GM23338 (cell line): ENCODE measurements at regions not wholly inside any gene's neighbourhood (a gene's known extent, or its start where the extent isn't known, plus 50 kb on each side); places are given as distances from the start of the nearest gene placed in this dataset.

Source experiments
- ATAC-seq: fragments of 200-7000 bp; cut with Tn5 transposase; 3 replicates; pipeline ENCODE4 v1.9.1; 2020
- DNase-seq: peaks from one replicate; pipeline ENCODE4 v3.0.0-alpha.2; 2015; ENCODE audit warnings: low spot score
- H2AFZ ChIP-seq: fragments of 200-600 bp; sonication (generic); 2 replicates; pipeline ENCODE4 v1.8.0; 2016; ENCODE audit warnings: antibody characterized with exemption, mild to moderate bottlenecking, moderate library complexity
- H3F3A ChIP-seq: fragments of 200-600 bp; sonication (generic); replicated peaks from 2 replicates; pipeline ENCODE4 v1.8.0; 2017; ENCODE audit warnings: antibody characterized with exemption, mixed run types, low read depth
- H3K27ac ChIP-seq: fragments of 200-600 bp; sonication (generic); 2 replicates; pipeline ENCODE4 v1.6.1; 2016; ENCODE audit warnings: low read depth
- H3K27me3 ChIP-seq: fragments of 200-600 bp; sonication (generic); 2 replicates; pipeline ENCODE4 v1.8.0; 2016; ENCODE audit warnings: mild to moderate bottlenecking, mixed run types, moderate library complexity; ENCODE audit not compliant: insufficient read depth
- H3K36me3 ChIP-seq: fragments of 200-600 bp; sonication (generic); 2 replicates; pipeline ENCODE4 v1.8.0; 2016; ENCODE audit warnings: mild to moderate bottlenecking; ENCODE audit not compliant: insufficient read depth
- H3K4me1 ChIP-seq: fragments of 200-600 bp; sonication (generic); 2 replicates; pipeline ENCODE4 v1.8.0; 2016; ENCODE audit warnings: mild to moderate bottlenecking, moderate library complexity; ENCODE audit not compliant: insufficient read depth
- H3K4me2 ChIP-seq: fragments of 200-600 bp; sonication (generic); 2 replicates; pipeline ENCODE4 v1.7.1; 2017; ENCODE audit warnings: mixed run types
- H3K4me3 ChIP-seq: fragments of 200-600 bp; sonication (generic); 2 replicates; pipeline ENCODE4 v1.6.1; 2016; ENCODE audit warnings: mixed run types
- H3K79me2 ChIP-seq: fragments of 200-600 bp; sonication (generic); replicated peaks from 2 replicates; pipeline ENCODE4 v1.8.0; 2017; ENCODE audit warnings: mild to moderate bottlenecking; ENCODE audit not compliant: insufficient read depth
- H3K9me2 ChIP-seq: fragments of 200-600 bp; sonication (generic); 2 replicates; pipeline ENCODE4 v1.8.0; 2017; ENCODE audit not compliant: insufficient read depth
- H4K20me1 ChIP-seq: fragments of 200-600 bp; sonication (generic); replicated peaks from 2 replicates; pipeline ENCODE4 v1.8.0; 2017; ENCODE audit warnings: mild to moderate bottlenecking; ENCODE audit not compliant: insufficient read depth
- H3K27ac Mint-ChIP-seq: 2 replicates; pipeline ENCODE4 v1.8.0; 2020; ENCODE audit warnings: inconsistent platforms, mild to moderate bottlenecking, moderate library complexity, mixed read lengths
- H3K27me3 Mint-ChIP-seq: 3 replicates; pipeline ENCODE4 v1.8.0; 2022; ENCODE audit warnings: low read depth, mild to moderate bottlenecking, moderate library complexity, mixed read lengths, inconsistent platforms; ENCODE audit not compliant: insufficient read depth, poor library complexity
- H3K36me3 Mint-ChIP-seq: 3 replicates; pipeline ENCODE4 v1.8.0; 2021; ENCODE audit warnings: low read depth, mild to moderate bottlenecking, inconsistent platforms, moderate library complexity, mixed read lengths
- H3K4me1 Mint-ChIP-seq: 3 replicates; pipeline ENCODE4 v1.8.0; 2020; ENCODE audit warnings: mild to moderate bottlenecking, inconsistent platforms, mixed read lengths
- H3K4me3 Mint-ChIP-seq: 3 replicates; pipeline ENCODE4 v1.8.0; 2021; ENCODE audit warnings: moderate library complexity, mild to moderate bottlenecking, inconsistent platforms, mixed read lengths
- H3K9me3 Mint-ChIP-seq: 3 replicates; pipeline ENCODE4 v1.8.0; 2020; ENCODE audit warnings: moderate library complexity, mild to moderate bottlenecking, inconsistent platforms, mixed read lengths
- CREB1 ChIP-seq: fragments of 250-450 bp; sonication (Bioruptor Pico); IDR thresholded peaks from 2 replicates; pipeline ENCODE4 v1.5.0; 2020; ENCODE audit warnings: low read depth, mild to moderate bottlenecking, moderate library complexity
- EZH2 ChIP-seq: fragments of 200-600 bp; sonication (generic); IDR thresholded peaks from one replicate; pipeline ENCODE4 v1.8.0; 2017; ENCODE audit warnings: antibody characterized with exemption, mild to moderate bottlenecking, low read depth; ENCODE audit not compliant: unreplicated experiment
- EZH2phosphoT487 ChIP-seq: fragments of 200-600 bp; sonication (generic); IDR thresholded peaks from one replicate; pipeline ENCODE4 v1.8.1; 2018; ENCODE audit warnings: antibody characterized with exemption; ENCODE audit not compliant: unreplicated experiment
- NANOG ChIP-seq: IDR thresholded peaks from 2 replicates; pipeline ENCODE4 v1.6.1; 2016; ENCODE audit warnings: antibody characterized with exemption, borderline replicate concordance
- POLR2AphosphoS5 ChIP-seq: IDR thresholded peaks from 2 replicates; pipeline ENCODE4 v1.6.1; 2016; ENCODE audit warnings: antibody characterized with exemption, low read depth
- STAT1 ChIP-seq: IDR thresholded peaks from one replicate; pipeline ENCODE4 v1.6.1; 2016; ENCODE audit warnings: antibody characterized with exemption; ENCODE audit not compliant: unreplicated experiment
- ZNF114 ChIP-seq: fragments of 250-450 bp; sonication (Bioruptor Pico); IDR thresholded peaks from 2 replicates; pipeline ENCODE4 v1.5.0; 2020; ENCODE audit warnings: mild to moderate bottlenecking, moderate library complexity
- ZNF331 ChIP-seq: fragments of 250-450 bp; sonication (Bioruptor Pico); IDR thresholded peaks from 2 replicates; pipeline ENCODE4 v1.5.0; 2020; ENCODE audit warnings: low read depth, mild to moderate bottlenecking, moderate library complexity
- TF ChIP-seq, protein P1 (sequence below), 2 experiments: fragments of 200-600 bp in 1 of 2; sonication (generic) in 1 of 2; conservative IDR thresholded peaks; 2 replicates each; pipeline versions ENCODE4 v1.5.1 to v1.6.1; 2016 to 2017; ENCODE audit warnings: antibody characterized with exemption in 2 of 2, low read depth in 2 of 2, mild to moderate bottlenecking in 2 of 2, moderate library complexity in 1 of 2
- TF ChIP-seq, protein P2 (sequence below): IDR thresholded peaks from one replicate; pipeline ENCODE4 v1.6.1; 2018; ENCODE audit warnings: antibody characterized with exemption; ENCODE audit not compliant: unreplicated experiment
- TF ChIP-seq, protein P3 (sequence below): fragments of 250-450 bp; sonication (Bioruptor Pico); IDR thresholded peaks from 2 replicates; pipeline ENCODE4 v1.5.0; 2020; ENCODE audit warnings: mild to moderate bottlenecking, moderate library complexity

DNA sequence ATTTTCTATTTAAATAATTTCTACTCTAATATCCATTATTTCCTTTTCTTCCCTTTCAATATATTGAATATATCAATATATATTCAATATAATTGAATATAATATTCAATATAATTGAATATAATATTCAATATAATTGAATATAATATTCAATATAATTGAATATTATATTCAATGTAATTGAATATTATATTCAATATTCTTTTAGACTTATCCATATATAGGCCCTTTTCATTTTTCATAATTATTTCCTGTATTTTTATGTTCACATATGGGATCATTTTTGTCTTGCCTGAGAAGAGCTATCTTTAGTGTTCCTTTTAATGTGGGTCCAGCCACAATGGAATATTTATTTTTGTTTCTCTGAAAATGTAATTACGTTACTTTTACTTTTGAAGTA, 88.9 kb upstream of the ESRRB start:
- Histone ChIP-seq H3K36me3 (no peaks in the 10 kb centered on the region), H3K79me2 (no peaks in the 10 kb centered on the region), H3F3A (no peaks in the 10 kb centered on the region), H3K4me3 (no peak overlapping the region), H3K4me1 (no peaks in the 10 kb centered on the region), H3K9me2 (0 out of 2 replicates have a peak, but pooled peaks cover 4% of the 10 kb centered on the region), H3K4me2 (no peak overlapping the region), H3K27ac (no peak overlapping the region), H2AFZ (no peak overlapping the region), H3K27me3 (no peaks in the 10 kb centered on the region), H4K20me1 (no peaks in the 10 kb centered on the region; the same call in 1 of the 2 replicates)
- no peaks in the 10 kb centered on the region for H3K27me3 Mint-ChIP-seq
- H3K9me3 Mint-ChIP-seq, result no peaks in the 10 kb centered on the region; the same call in 2 of the 3 replicates
- ATAC-seq (no peak), DNase-seq (no peak)
- no peaks in the 10 kb centered on the region for H3K4me1 Mint-ChIP-seq
- no peak for TF ChIP-seq CREB1
- TF ChIP-seq POLR2AphosphoS5, result no peak
- no peak for TF ChIP-seq EZH2phosphoT487
- H3K36me3 Mint-ChIP-seq, result no peaks in the 10 kb centered on the region
- no peak overlapping the region for H3K4me3 Mint-ChIP-seq
- no peak overlapping the region for H3K27ac Mint-ChIP-seq

DNA sequence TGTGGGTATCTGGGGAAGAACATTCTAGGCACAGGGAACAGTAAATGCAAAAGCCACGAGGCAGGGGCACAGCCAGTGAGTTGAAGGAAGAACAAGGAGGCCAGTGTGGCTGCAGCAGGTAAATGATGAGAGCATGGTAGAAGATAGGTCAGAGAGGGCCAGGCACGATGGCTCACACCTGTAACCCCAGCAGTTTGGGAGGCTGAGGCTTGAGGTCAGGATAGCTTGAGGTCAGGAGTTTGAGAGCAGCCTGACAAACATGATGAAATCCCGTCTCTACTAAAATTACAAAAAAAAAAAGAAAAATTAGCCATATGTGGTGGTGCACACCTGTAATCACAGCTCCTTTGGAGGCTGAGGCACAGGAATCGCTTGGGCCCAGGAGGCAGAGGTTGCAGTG, 86.7 kb upstream of the ESRRB start:
- Mint-ChIP-seq H3K36me3 (no peaks in the 10 kb centered on the region), H3K27me3 (peaks cover 2% of the 10 kb centered on the region), H3K4me3 (no peak overlapping the region), H3K27ac (no peak overlapping the region), H3K9me3 (no peaks in the 10 kb centered on the region), H3K4me1 (no peaks in the 10 kb centered on the region)
- Histone ChIP-seq H3K79me2 (no peaks in the 10 kb centered on the region), H3K9me2 (no peaks in the 10 kb centered on the region), H3K4me1 (no peaks in the 10 kb centered on the region), H3K4me2 (no peak overlapping the region), H3K4me3 (no peak overlapping the region), H3K27me3 (no peaks in the 10 kb centered on the region), H3K27ac (no peak overlapping the region), H3K36me3 (no peaks in the 10 kb centered on the region), H3F3A (no peaks in the 10 kb centered on the region), H2AFZ (no peak overlapping the region), H4K20me1 (no peaks in the 10 kb centered on the region)
- no peak for DNase-seq
- no peak for ATAC-seq
- TF ChIP-seq, protein P1, sequence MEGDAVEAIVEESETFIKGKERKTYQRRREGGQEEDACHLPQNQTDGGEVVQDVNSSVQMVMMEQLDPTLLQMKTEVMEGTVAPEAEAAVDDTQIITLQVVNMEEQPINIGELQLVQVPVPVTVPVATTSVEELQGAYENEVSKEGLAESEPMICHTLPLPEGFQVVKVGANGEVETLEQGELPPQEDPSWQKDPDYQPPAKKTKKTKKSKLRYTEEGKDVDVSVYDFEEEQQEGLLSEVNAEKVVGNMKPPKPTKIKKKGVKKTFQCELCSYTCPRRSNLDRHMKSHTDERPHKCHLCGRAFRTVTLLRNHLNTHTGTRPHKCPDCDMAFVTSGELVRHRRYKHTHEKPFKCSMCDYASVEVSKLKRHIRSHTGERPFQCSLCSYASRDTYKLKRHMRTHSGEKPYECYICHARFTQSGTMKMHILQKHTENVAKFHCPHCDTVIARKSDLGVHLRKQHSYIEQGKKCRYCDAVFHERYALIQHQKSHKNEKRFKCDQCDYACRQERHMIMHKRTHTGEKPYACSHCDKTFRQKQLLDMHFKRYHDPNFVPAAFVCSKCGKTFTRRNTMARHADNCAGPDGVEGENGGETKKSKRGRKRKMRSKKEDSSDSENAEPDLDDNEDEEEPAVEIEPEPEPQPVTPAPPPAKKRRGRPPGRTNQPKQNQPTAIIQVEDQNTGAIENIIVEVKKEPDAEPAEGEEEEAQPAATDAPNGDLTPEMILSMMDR (conservative IDR thresholded peaks at IDR 0.05; ENCODE audit: low read depth in 2 of 2), result no peak
- TF ChIP-seq CREB1 (no peak), ZNF331 (CRISPR knock-in tag) (no peak), EZH2 (no peak), POLR2AphosphoS5 (no peak), NANOG (no peak), ZNF114 (CRISPR knock-in tag) (no peak), EZH2phosphoT487 (no peak), STAT1 (no peak)
- TF ChIP-seq, protein P2, sequence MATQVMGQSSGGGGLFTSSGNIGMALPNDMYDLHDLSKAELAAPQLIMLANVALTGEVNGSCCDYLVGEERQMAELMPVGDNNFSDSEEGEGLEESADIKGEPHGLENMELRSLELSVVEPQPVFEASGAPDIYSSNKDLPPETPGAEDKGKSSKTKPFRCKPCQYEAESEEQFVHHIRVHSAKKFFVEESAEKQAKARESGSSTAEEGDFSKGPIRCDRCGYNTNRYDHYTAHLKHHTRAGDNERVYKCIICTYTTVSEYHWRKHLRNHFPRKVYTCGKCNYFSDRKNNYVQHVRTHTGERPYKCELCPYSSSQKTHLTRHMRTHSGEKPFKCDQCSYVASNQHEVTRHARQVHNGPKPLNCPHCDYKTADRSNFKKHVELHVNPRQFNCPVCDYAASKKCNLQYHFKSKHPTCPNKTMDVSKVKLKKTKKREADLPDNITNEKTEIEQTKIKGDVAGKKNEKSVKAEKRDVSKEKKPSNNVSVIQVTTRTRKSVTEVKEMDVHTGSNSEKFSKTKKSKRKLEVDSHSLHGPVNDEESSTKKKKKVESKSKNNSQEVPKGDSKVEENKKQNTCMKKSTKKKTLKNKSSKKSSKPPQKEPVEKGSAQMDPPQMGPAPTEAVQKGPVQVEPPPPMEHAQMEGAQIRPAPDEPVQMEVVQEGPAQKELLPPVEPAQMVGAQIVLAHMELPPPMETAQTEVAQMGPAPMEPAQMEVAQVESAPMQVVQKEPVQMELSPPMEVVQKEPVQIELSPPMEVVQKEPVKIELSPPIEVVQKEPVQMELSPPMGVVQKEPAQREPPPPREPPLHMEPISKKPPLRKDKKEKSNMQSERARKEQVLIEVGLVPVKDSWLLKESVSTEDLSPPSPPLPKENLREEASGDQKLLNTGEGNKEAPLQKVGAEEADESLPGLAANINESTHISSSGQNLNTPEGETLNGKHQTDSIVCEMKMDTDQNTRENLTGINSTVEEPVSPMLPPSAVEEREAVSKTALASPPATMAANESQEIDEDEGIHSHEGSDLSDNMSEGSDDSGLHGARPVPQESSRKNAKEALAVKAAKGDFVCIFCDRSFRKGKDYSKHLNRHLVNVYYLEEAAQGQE, result no peak
- TF ChIP-seq, protein P3, sequence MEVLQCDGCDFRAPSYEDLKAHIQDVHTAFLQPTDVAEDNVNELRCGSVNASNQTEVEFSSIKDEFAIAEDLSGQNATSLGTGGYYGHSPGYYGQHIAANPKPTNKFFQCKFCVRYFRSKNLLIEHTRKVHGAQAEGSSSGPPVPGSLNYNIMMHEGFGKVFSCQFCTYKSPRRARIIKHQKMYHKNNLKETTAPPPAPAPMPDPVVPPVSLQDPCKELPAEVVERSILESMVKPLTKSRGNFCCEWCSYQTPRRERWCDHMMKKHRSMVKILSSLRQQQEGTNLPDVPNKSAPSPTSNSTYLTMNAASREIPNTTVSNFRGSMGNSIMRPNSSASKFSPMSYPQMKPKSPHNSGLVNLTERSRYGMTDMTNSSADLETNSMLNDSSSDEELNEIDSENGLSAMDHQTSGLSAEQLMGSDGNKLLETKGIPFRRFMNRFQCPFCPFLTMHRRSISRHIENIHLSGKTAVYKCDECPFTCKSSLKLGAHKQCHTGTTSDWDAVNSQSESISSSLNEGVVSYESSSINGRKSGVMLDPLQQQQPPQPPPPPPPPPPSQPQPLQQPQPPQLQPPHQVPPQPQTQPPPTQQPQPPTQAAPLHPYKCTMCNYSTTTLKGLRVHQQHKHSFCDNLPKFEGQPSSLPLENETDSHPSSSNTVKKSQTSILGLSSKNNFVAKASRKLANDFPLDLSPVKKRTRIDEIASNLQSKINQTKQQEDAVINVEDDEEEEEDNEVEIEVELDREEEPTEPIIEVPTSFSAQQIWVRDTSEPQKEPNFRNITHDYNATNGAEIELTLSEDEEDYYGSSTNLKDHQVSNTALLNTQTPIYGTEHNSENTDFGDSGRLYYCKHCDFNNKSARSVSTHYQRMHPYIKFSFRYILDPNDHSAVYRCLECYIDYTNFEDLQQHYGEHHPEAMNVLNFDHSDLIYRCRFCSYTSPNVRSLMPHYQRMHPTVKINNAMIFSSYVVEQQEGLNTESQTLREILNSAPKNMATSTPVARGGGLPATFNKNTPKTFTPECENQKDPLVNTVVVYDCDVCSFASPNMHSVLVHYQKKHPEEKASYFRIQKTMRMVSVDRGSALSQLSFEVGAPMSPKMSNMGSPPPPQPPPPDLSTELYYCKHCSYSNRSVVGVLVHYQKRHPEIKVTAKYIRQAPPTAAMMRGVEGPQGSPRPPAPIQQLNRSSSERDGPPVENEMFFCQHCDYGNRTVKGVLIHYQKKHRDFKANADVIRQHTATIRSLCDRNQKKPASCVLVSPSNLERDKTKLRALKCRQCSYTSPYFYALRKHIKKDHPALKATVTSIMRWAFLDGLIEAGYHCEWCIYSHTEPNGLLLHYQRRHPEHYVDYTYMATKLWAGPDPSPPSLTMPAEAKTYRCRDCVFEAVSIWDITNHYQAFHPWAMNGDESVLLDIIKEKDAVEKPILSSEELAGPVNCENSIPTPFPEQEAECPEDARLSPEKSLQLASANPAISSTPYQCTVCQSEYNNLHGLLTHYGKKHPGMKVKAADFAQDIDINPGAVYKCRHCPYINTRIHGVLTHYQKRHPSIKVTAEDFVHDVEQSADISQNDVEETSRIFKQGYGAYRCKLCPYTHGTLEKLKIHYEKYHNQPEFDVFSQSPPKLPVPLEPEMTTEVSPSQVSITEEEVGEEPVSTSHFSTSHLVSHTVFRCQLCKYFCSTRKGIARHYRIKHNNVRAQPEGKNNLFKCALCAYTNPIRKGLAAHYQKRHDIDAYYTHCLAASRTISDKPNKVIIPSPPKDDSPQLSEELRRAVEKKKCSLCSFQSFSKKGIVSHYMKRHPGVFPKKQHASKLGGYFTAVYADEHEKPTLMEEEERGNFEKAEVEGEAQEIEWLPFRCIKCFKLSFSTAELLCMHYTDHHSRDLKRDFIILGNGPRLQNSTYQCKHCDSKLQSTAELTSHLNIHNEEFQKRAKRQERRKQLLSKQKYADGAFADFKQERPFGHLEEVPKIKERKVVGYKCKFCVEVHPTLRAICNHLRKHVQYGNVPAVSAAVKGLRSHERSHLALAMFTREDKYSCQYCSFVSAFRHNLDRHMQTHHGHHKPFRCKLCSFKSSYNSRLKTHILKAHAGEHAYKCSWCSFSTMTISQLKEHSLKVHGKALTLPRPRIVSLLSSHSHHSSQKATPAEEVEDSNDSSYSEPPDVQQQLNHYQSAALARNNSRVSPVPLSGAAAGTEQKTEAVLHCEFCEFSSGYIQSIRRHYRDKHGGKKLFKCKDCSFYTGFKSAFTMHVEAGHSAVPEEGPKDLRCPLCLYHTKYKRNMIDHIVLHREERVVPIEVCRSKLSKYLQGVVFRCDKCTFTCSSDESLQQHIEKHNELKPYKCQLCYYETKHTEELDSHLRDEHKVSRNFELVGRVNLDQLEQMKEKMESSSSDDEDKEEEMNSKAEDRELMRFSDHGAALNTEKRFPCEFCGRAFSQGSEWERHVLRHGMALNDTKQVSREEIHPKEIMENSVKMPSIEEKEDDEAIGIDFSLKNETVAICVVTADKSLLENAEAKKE, result no peak
